SJCRH30 (cell line): ENCODE measurements at regions not wholly inside any gene's neighbourhood (a gene's known extent, or its start where the extent isn't known, plus 50 kb on each side); places are given as distances from the start of the nearest gene placed in this dataset.

ENCODE experiments used
- DNase-seq, 2 experiments: peaks; one replicate each; pipeline ENCODE4 v3.0.0-alpha.2; 2015 to 2020
- H3K27ac ChIP-seq: fragments of 250-450 bp; sonication (Bioruptor Pico); 2 replicates; pipeline ENCODE4 v1.5.1; 2020; ENCODE audit warnings: mild to moderate bottlenecking, moderate library complexity
- H3K27me3 ChIP-seq: fragments of 250-450 bp; sonication (Bioruptor Pico); 2 replicates; pipeline ENCODE4 v1.5.1; 2020; ENCODE audit warnings: mild to moderate bottlenecking, moderate library complexity
- H3K36me3 ChIP-seq: fragments of 250-450 bp; sonication (Bioruptor Pico); 2 replicates; pipeline ENCODE4 v1.5.1; 2020; ENCODE audit warnings: mild to moderate bottlenecking, moderate library complexity
- H3K4me1 ChIP-seq: fragments of 250-450 bp; sonication (Bioruptor Pico); 2 replicates; pipeline ENCODE4 v1.5.1; 2020; ENCODE audit warnings: mild to moderate bottlenecking, moderate library complexity
- H3K4me3 ChIP-seq: fragments of 250-450 bp; sonication (Bioruptor Pico); 2 replicates; pipeline ENCODE4 v1.5.1; 2020; ENCODE audit warnings: mild to moderate bottlenecking, moderate library complexity
- H3K9me3 ChIP-seq: fragments of 250-450 bp; sonication (Bioruptor Pico); replicated peaks from 2 replicates; pipeline ENCODE4 v1.5.1; 2020; ENCODE audit warnings: mild to moderate bottlenecking, moderate library complexity

DNA sequence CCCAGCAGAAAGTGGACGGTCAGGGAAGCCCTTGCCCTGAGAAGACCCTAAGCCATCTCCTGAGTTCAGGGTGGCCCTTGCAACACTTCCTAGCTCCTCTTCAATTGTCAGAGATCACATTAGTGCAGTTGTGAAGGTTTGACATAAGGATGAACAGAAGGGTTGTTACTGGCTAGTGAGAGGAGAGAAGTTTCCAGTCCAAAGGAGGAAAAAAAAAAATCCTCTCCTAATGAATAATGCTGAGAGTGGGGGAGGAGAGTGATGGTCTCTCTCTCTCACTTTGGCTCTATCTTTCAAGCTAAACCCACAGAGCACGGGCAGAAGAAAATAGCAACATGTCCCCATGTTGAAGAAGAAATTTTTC lies 819.9 kb downstream of the BCL11A start:
- Histone ChIP-seq H3K9me3 (no peaks in the 10 kb centered on the region), H3K4me3 (no peak overlapping the region), H3K4me1 (no peaks in the 10 kb centered on the region), H3K27me3 (no peaks in the 10 kb centered on the region), H3K27ac (no peak overlapping the region), H3K36me3 (no peaks in the 10 kb centered on the region)
- DNase-seq: no peak

DNA sequence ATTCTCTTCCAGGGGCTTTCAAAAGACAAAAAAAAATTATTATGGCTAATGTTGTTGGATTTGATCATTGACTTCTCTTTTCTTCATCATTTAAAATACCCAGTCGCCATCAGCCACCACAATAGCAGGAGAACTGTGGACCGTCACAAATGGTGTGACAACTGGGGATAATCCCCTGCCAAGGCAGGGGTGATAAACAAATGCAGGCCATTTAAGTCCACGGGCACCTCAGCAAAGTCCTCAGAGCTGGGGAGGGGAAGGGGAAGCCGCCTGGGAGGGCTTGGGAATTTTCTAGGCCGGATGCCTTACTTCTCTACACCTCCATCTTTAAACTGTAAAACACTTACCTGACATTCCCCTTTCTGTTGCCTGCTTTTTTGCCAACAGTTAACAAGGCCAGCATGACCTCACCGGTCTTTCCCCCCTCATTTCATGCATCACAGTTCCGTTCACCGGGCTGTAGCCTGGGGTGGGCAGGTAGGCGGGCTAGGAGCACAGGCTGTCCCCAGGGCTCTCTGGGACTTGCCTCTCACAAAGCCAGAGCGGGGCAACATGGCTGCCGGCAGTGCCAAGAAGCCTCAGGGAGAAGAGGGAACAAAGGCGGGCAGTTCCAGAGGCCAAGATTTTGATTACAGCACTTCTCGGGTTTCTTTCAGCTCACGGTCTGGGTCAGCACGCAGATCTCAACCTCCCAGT lies 820.4 kb downstream of the BCL11A start:
- peak in 1 of 2 experiments; percentile 18 for DNase-seq
- no peaks in the 10 kb centered on the region for H3K36me3 ChIP-seq
- H3K4me3 ChIP-seq: no peak overlapping the region
- no peak overlapping the region for H3K27ac ChIP-seq
- H3K4me1 ChIP-seq: no peaks in the 10 kb centered on the region
- H3K27me3 ChIP-seq: no peaks in the 10 kb centered on the region
- no peaks in the 10 kb centered on the region for H3K9me3 ChIP-seq

DNA sequence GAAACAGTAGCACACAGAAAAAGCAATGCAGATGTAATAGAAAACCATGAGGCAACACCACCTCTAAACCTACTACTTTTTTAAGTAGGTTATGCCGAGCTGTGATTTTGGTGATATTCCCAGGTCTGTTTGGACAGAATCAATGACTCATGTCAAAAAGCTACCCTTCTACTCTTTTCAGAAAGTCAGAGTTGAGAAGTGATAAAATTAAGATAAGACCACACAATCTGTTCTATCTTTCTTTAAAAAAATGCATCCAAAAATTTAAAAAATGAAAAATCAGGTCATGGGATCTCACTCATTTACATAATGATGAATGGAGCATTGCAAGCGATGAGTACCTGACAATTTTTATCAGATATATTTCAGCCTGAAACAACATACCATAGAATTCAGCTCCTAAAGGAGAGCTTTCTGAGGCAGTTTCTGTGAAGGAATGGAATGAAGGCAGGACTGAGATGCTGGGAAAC lies 826.3 kb downstream of the BCL11A start:
- Histone ChIP-seq H3K36me3 (no peaks in the 10 kb centered on the region), H3K4me1 (no peaks in the 10 kb centered on the region), H3K4me3 (no peak overlapping the region), H3K27me3 (no peaks in the 10 kb centered on the region), H3K27ac (no peak overlapping the region), H3K9me3 (no peaks in the 10 kb centered on the region)
- no peak for DNase-seq

DNA sequence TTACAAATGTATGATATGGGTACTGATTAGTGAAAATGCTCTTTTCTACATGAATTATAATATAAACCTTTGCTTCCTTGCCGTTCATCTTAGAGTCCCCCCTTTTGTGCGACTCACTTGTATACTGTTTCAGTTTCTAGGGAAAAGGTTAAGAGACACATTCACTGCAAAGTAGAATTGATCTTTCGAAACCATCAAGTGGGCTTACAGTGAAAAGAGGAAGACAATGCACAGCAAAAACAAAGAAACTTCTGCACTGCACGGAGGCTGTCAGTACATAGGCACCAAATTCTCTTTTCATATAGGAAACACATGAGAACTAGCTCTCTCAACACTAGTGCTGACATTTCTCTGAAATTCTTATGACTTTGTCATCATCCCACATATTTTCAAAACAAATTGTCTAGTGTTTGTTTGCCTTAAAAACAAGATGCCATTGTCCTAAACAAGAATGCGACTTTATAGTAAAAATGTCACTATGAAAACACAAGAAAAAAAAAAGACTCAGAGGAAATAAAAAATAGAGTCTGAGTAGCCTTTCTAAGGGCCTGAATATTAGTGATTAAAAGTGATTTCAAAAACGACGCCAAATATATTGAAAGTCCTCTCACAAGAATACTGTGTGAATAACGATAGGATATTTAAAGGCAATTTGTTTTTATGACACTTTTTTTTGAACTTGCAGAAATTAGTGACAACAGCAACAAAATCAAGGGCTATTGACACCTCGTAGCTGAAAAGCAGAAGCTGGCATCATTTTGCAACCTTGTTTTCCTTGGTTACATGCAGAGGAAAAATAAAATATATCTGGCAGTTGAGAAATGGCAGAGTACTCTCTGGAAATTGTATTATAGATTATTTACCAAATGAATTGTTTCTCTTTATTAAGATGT lies 827.0 kb downstream of the BCL11A start:
- H3K4me1 ChIP-seq: no peaks in the 10 kb centered on the region
- H3K4me3 ChIP-seq: no peak overlapping the region
- no peak overlapping the region for H3K27ac ChIP-seq
- no peak for DNase-seq
- no peaks in the 10 kb centered on the region for H3K27me3 ChIP-seq
- H3K36me3 ChIP-seq: no peaks in the 10 kb centered on the region
- no peaks in the 10 kb centered on the region for H3K9me3 ChIP-seq

DNA sequence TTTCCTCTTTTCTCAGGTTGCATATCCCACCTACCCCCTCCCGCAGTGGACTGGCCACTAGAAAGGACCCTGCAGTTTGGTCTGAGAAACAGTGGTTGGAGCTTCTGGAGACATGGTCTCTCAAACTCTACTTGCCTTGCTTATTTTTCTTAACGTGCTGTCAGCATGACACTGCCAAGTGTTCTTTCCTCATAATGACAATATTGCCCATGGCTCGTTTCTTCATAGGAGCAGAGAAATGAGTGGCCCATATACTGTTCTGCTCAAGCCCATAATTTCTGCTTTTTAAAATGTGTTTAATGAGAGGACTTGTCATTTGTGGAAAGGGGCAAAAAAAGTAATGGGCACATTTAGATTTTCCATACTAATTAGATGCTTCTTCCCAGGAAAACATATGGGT lies 828.7 kb downstream of the BCL11A start:
- Histone ChIP-seq H3K4me3 (no peak overlapping the region), H3K36me3 (no peaks in the 10 kb centered on the region), H3K27ac (no peak overlapping the region), H3K27me3 (no peaks in the 10 kb centered on the region), H3K4me1 (no peaks in the 10 kb centered on the region), H3K9me3 (no peaks in the 10 kb centered on the region)
- no peak for DNase-seq

DNA sequence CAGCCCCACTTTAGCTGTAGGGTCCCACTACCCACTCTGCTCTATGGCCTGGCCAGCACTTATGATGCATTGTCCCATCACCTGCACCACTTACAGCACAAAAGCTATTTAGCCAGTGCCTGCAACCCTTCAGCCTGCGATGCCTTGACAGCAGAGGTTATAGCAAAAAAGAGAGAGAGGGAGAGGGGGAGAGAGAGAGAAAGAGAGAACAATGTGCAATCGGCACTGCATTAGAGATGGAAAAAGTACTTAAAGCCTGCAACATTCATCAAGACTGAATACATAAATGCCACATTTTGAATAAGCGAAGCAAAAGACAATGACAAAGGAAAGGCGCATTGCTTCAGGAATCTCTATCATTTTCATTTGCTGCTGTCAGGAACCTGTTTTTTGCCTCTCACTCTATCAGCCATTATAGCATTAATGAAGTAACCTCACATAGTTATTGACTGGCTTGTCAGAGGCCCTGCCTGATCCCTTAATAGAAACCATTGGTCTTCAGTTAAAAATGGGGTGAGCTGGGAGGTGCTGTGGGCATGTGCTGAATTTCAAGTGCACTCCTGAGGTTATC lies 833.1 kb downstream of the BCL11A start:
- Histone ChIP-seq H3K4me3 (no peak overlapping the region), H3K9me3 (no peaks in the 10 kb centered on the region)
- DNase-seq: no peak

DNA sequence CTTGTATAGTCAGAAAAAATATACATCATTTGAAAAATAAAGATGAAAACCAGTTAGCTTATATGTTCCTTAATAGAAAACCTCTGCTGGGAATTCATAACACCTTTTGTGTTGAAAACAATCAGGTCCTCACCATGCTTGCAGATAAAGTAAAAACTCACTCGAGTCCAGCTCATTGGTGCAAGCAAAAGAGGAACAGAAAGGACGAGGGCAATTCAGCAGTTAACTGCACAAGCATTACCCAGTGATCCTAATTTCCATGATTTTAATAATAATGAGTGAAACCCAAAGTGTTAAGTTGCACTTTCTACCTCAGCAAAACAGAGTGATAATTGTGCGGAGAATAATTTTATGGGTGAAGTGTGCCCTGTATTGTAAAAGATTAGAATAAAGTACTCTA lies 839.9 kb downstream of the BCL11A start:
- no peaks in the 10 kb centered on the region; the same call in 1 of the 2 replicates for H3K4me1 ChIP-seq
- no peaks in the 10 kb centered on the region for H3K36me3 ChIP-seq
- no peaks in the 10 kb centered on the region for H3K9me3 ChIP-seq
- H3K4me3 ChIP-seq: no peak overlapping the region
- no peak for DNase-seq
- H3K27me3 ChIP-seq: no peaks in the 10 kb centered on the region
- no peak overlapping the region for H3K27ac ChIP-seq

More for the DNA sequence above, 833.1 kb downstream of the BCL11A start:
- Histone ChIP-seq H3K27me3 (no peaks in the 10 kb centered on the region), H3K4me1 (no peaks in the 10 kb centered on the region), H3K27ac (no peak overlapping the region), H3K36me3 (no peaks in the 10 kb centered on the region)

DNA sequence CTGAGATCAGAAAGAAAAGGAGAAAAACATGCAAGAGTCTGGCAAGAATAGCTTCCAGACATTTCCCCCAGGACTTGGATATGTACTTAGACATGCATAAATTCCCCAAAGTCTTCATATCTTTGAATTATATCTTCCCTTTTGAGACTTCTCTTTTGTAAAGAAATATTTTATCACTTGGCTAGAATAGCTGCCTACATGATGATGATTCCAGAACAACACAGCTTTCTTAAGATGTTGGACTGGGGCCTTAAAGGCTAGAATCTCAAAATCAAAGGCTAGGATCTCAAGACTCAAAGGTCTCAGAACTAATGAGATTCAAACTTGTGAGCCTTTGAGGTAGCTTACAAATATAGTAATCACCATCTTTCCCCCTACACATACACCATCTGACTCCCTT lies 842.3 kb downstream of the BCL11A start:
- Histone ChIP-seq H3K36me3 (no peaks in the 10 kb centered on the region), H3K4me3 (no peak overlapping the region), H3K9me3 (no peaks in the 10 kb centered on the region), H3K27ac (no peak overlapping the region), H3K27me3 (no peaks in the 10 kb centered on the region), H3K4me1 (no peaks in the 10 kb centered on the region; the same call in 1 of the 2 replicates)
- DNase-seq: no peak

DNA sequence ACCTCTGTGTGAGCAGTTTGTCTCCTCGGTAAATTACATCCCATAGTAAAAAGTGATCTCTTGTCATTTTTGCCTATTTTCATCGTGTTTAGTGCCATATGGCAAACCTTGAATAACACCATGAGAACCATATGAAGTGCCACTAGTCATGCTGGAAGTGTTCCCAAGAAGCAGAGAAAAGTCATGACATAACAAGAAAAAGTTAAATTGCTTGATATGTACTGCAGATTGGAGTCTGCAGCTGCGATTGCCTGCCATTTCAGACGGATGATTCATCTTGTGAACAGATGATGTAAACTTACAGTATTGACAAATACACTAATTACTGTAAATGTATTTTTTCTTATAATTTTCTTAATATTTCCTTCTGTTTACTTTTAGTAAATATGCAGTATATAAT lies 846.7 kb downstream of the BCL11A start:
- H3K9me3 ChIP-seq: no peaks in the 10 kb centered on the region
- H3K27ac ChIP-seq: no peak overlapping the region
- DNase-seq: no peak
- H3K27me3 ChIP-seq: no peaks in the 10 kb centered on the region
- H3K4me1 ChIP-seq: no peaks in the 10 kb centered on the region; the same call in 1 of the 2 replicates
- no peaks in the 10 kb centered on the region for H3K36me3 ChIP-seq
- no peak overlapping the region for H3K4me3 ChIP-seq

DNA sequence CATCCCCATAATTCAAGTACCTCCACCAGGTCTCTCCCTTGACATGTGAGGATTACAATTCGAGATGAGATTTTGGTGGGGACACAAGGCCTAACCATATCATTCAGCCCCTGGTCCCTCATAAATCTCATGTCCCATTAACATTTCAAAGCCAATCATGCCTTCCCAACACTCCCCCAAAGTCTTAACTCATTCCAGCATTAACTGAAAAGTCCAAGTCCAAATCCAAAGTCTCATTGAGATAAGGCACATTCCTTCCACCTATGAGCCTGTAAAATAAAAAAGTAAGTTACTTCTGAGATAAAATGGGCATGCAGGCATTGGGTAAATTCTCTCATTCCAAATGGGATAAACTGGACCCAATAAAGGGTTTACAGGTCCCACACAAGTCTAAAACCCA lies 849.7 kb downstream of the BCL11A start:
- Histone ChIP-seq H3K36me3 (no peaks in the 10 kb centered on the region), H3K4me3 (no peak overlapping the region), H3K27ac (no peak overlapping the region), H3K4me1 (no peaks in the 10 kb centered on the region), H3K9me3 (no peaks in the 10 kb centered on the region), H3K27me3 (no peaks in the 10 kb centered on the region)
- no peak for DNase-seq

DNA sequence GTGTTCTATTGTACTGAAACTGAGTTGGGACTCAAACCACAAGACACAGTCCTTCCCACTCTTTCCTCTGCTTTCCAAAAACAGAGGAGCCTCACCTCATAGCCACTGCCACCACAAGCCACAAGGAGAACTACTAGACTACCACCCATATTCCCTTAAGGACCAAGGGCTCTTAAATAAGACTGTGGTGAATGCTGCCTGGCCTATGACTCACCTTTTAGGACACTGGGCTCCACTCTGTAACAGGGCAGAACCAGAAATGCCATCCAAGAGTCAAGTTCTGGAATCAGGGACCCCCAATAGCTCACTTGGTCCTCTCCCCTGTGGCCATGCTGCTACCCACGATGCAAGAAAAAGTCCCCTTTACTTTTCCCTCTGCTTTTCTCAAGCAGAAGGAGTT lies 851.4 kb downstream of the BCL11A start:
- Histone ChIP-seq H3K27me3 (no peaks in the 10 kb centered on the region), H3K4me1 (no peaks in the 10 kb centered on the region)
- DNase-seq: no peak

DNA sequence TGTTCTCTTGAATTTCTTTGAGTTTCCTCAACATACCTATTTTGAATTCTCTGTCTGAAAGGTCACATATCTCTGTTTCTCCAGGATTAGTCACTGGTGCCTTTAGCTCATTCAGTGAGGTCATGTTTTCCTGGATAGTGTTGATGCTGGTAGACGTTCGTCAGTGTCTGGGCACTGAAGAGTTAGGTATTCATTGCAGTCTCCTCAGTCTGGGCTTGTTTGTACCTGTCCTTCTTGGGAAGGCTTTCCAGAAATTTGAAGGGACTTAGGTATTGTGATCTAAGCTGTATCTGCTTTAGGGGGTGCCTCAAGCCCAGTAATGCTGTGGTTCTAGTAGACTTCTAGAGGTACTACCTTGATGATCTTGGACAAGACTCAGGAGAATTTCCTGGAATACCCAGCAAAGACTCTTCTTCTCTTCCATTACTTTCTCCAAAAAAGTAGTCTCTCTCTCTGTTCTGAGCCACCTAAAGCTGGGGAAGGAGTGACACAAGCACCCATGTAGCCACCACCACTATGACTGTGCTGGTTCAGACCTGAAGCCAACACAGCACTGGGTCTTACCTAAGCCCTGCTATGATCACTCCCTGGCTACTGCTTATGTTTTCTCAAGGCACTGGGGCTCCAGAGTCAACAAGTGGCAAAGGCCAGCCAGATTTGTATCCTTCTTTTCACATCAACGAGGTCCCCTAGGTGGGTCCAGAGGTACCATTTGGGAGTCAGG lies 852.0 kb downstream of the BCL11A start:
- H3K27me3 ChIP-seq: no peaks in the 10 kb centered on the region
- H3K4me1 ChIP-seq: no peaks in the 10 kb centered on the region
- no peaks in the 10 kb centered on the region for H3K9me3 ChIP-seq
- H3K27ac ChIP-seq: no peak overlapping the region
- no peaks in the 10 kb centered on the region for H3K36me3 ChIP-seq
- H3K4me3 ChIP-seq: no peak overlapping the region
- no peak for DNase-seq

More for the DNA sequence above, 851.4 kb downstream of the BCL11A start:
- Histone ChIP-seq H3K27ac (no peak overlapping the region), H3K9me3 (no peaks in the 10 kb centered on the region), H3K36me3 (no peaks in the 10 kb centered on the region), H3K4me3 (no peak overlapping the region)

DNA sequence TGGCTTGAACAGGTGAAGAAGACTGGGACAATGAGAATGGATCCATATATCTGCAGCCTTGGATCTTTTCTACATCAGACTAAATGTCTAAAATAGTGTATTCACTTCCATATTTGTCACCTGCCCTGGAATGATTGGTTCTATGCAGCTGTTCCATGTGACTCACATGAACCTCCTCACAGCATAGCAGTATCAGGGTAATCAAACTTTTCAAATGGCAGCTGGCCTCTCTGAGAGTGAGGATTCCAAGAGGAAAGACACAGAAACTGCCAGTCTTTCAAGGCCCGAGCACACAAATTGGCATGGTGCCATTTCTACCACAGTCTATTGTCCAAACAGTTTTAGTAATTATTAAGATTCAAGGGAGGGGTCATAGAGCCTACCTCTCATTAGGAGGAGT lies 859.3 kb downstream of the BCL11A start:
- H3K9me3 ChIP-seq: peaks cover 6% of the 10 kb centered on the region
- peaks cover 32% of the 10 kb centered on the region for H3K4me1 ChIP-seq
- DNase-seq: peak; percentile 60 to 78
- H3K27ac ChIP-seq: peak overlapping the region; percentile 55
- no peaks in the 10 kb centered on the region for H3K36me3 ChIP-seq
- no peaks in the 10 kb centered on the region for H3K27me3 ChIP-seq
- H3K4me3 ChIP-seq: no peak overlapping the region

DNA sequence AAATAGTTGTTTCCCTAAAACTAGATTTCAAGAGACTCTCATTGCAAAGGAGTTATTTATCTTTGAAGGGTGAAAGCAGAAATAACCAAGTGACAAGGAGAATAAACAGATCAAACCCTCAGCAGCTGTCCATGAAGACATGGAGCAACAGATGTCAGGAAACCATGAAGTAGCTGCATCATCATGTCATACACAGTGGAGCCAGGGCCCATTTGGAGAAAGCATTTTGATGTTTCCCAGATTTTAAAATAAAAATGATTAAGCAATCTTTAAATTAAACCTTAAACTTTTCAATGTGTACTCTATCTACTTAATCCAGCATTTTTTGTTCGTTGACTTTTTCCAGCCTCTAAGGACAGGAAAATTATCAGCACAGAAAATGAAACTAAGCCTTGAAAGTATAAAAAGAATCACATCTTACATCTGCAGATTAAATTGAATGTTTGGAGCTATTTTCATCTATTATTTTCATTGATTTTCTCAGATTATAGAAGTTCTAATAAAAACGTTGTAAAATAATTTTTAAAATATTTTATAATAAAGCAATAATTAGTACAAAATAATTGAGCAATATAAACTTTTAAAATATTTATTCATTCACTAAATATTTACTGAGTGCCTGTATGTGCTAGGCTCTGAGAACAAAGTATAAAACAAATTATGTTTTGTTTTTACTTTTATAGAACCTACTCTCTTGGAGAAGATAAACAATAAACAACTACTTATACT lies 860.1 kb downstream of the BCL11A start:
- H3K9me3 ChIP-seq: peaks cover 6% of the 10 kb centered on the region
- peak; percentile 64 to 84 for DNase-seq
- peak overlapping the region; percentile 55 for H3K27ac ChIP-seq
- no peak overlapping the region for H3K4me3 ChIP-seq
- no peaks in the 10 kb centered on the region for H3K27me3 ChIP-seq
- no peaks in the 10 kb centered on the region for H3K36me3 ChIP-seq
- H3K4me1 ChIP-seq: peaks cover 32% of the 10 kb centered on the region
